ENCODE measurements at regions not wholly inside any gene's neighbourhood (a gene's known extent, or its start where the extent isn't known, plus 50 kb on each side); places are given as distances from the start of the nearest gene placed in this dataset.

DNA sequence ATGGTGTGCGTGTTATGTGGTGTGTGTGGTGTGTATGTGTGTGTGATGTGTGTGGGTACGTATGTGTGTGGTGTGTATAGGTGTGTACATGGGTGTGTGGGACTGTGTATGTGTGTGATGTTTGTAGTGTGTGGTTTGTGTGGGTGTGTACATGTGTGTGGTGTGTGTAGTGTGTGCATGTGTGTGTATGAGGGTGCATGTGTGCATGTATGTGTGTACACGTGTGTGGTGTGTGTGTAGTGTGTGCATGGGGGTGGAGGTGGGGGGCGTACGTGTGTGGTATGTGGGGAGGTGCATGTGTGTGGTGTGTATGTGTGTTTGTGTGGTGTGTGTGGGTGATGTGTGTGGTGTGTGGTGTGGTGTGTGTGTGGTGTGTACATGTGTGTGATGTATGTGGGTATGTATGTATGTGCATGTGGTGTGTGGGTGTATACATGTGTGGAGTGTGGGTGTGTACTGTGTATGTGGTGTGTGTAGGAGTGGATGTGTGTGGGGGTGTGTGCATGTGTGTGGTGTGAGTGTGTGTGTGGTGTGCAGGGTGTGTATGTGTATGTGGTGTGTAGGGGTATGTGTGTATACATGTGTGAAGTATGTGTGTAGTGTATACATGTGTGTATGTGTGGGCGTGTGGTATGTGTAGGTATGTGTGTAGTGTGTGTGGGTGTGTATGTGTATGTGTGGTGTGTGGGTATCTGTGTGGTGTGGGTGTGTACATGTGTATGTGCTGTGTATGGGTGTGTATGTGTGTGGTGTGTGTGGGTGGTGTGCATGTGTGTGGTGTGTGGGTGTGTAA is 119.8 kb upstream of the GSC start:
- Histone ChIP-seq H3K9me3 (ENCODE audit: low read depth) (no peaks in the 10 kb centered on the region), H3F3A (ENCODE audit: low read depth) (peaks cover 49% of the 10 kb centered on the region), H3K79me2 (ENCODE audit: low read depth) (no peaks in the 10 kb centered on the region), H3K4me1 (peaks cover 15% of the 10 kb centered on the region), H2AFZ (replicated peaks) (no peak overlapping the region), H3K27me3 (peaks cover 50% of the 10 kb centered on the region), H3K4me2 (no peak overlapping the region), H3K9ac (no peak overlapping the region), H3K4me3 (no peak overlapping the region), H4K20me1 (ENCODE audit: low read depth) (peaks cover 9% of the 10 kb centered on the region), H3K27ac (no peak overlapping the region), H3K36me3 (no peaks in the 10 kb centered on the region)
- Mint-ChIP-seq H3K27ac (no peak overlapping the region), H3K36me3 (no peaks in the 10 kb centered on the region), H3K4me1 (peaks cover 15% of the 10 kb centered on the region), H3K27me3 (ENCODE audit: insufficient read depth, low read depth) (peaks cover 4% of the 10 kb centered on the region), H3K9me3 (no peaks in the 10 kb centered on the region), H3K4me3 (no peak overlapping the region)
- TF ChIP-seq EZH2 (IDR thresholded peaks at IDR 0.05), result no peak
- TF ChIP-seq EZH2phosphoT487 (IDR thresholded peaks at IDR 0.05), result no peak
- TF ChIP-seq CTCF (IDR thresholded peaks at IDR 0.05), result no peak
- DNase-seq (ENCODE audit: low spot score), result no peak

- peak overlapping the region; percentile 65 for H3K27ac Mint-ChIP-seq
- peaks cover 16% of the 10 kb centered on the region for H3K4me1 Mint-ChIP-seq
- Histone ChIP-seq H3K9me3 (ENCODE audit: low read depth) (no peaks in the 10 kb centered on the region), H3K4me3 (no peak overlapping the region), H2AFZ (replicated peaks) (no peak overlapping the region), H3K27ac (no peak overlapping the region), H3F3A (ENCODE audit: low read depth) (peaks cover 33% of the 10 kb centered on the region), H3K36me3 (no peaks in the 10 kb centered on the region), H3K4me1 (peaks cover 8% of the 10 kb centered on the region), H3K79me2 (ENCODE audit: low read depth) (no peaks in the 10 kb centered on the region), H3K4me2 (no peak overlapping the region), H3K9ac (no peak overlapping the region), H4K20me1 (ENCODE audit: low read depth) (peaks cover 9% of the 10 kb centered on the region), H3K27me3 (peaks cover 46% of the 10 kb centered on the region)
- no peak overlapping the region for H3K4me3 Mint-ChIP-seq
- no peaks in the 10 kb centered on the region for H3K9me3 Mint-ChIP-seq
- DNase-seq (ENCODE audit: low spot score), result no peak
- no peak for TF ChIP-seq EZH2phosphoT487 (IDR thresholded peaks at IDR 0.05)
- no peak for TF ChIP-seq EZH2 (IDR thresholded peaks at IDR 0.05)
- TF ChIP-seq CTCF (IDR thresholded peaks at IDR 0.05), result no peak
- H3K27me3 Mint-ChIP-seq (ENCODE audit: insufficient read depth, low read depth), result peaks cover 1% of the 10 kb centered on the region
- no peaks in the 10 kb centered on the region for H3K36me3 Mint-ChIP-seq
Measured at GRCh38 chr14:94888121-94888520, 118.2 kb upstream of the GSC start.

DNA sequence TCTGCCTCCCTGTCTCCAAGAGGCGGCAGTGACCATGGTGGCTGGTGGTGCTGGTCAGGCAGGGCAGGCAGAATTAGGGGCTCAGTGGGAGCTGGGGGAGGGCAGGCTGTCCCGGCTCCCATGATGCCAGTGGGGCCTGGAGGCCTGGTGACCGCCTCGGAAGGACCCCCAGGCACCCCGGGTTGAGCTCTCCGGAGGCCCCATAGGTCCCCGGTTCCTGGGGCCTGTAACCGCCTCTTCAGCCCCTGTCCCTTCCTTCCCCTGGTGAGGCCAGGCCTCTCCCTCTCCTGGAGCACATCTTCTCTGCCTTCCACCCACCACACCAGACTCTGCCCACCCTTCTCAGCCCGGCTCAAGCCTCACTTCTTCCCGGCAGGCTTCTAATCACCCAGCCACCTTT is 117.7 kb upstream of the GSC start:
- H3F3A ChIP-seq (ENCODE audit: low read depth), result peaks cover 28% of the 10 kb centered on the region
- Mint-ChIP-seq H3K27me3 (ENCODE audit: insufficient read depth, low read depth) (peaks cover 2% of the 10 kb centered on the region), H3K4me3 (no peak overlapping the region), H3K27ac (no peak overlapping the region), H3K9me3 (no peaks in the 10 kb centered on the region), H3K36me3 (no peaks in the 10 kb centered on the region), H3K4me1 (peaks cover 16% of the 10 kb centered on the region)
- H2AFZ ChIP-seq (replicated peaks), result no peak overlapping the region
- peaks cover 2% of the 10 kb centered on the region for H3K4me1 ChIP-seq
- no peaks in the 10 kb centered on the region for H3K9me3 ChIP-seq (ENCODE audit: low read depth)
- no peak overlapping the region for H3K9ac ChIP-seq
- no peaks in the 10 kb centered on the region for H3K36me3 ChIP-seq
- no peak for DNase-seq (ENCODE audit: low spot score)
- H3K4me2 ChIP-seq, result no peak overlapping the region
- H3K27me3 ChIP-seq, result peaks cover 44% of the 10 kb centered on the region
- no peak overlapping the region for H3K4me3 ChIP-seq
- no peak overlapping the region for H3K27ac ChIP-seq
- TF ChIP-seq EZH2 (IDR thresholded peaks at IDR 0.05) (no peak), EZH2phosphoT487 (IDR thresholded peaks at IDR 0.05) (no peak), CTCF (IDR thresholded peaks at IDR 0.05) (no peak)
- H3K79me2 ChIP-seq (ENCODE audit: low read depth), result no peaks in the 10 kb centered on the region
- H4K20me1 ChIP-seq (ENCODE audit: low read depth), result peaks cover 4% of the 10 kb centered on the region

Measured in neural progenitor cell (in vitro differentiated cells).